Inflammatory macrophage treated with lipopolysaccharide for 1 hour (primary cell): ENCODE measurements at regions not wholly inside any gene's neighbourhood (a gene's known extent, or its start where the extent isn't known, plus 50 kb on each side); places are given as distances from the start of the nearest gene placed in this dataset.

Experiments used
- DNase-seq, 2 donors: peaks; one replicate each; pipeline ENCODE4 v3.0.0-alpha.2; 2020 to 2022

- no peak for DNase-seq
Observed at GRCh38 chr4:181969151-181969550, 274.1 kb upstream of the TENM3 start.

GRCh38 chr4:181970366-181970765 is 272.8 kb upstream of the TENM3 start:
- no peak for DNase-seq

- DNase-seq = peak; percentile 9 to 31
Observed at GRCh38 chr4:181971411-181971810, 271.8 kb upstream of the TENM3 start.

DNA sequence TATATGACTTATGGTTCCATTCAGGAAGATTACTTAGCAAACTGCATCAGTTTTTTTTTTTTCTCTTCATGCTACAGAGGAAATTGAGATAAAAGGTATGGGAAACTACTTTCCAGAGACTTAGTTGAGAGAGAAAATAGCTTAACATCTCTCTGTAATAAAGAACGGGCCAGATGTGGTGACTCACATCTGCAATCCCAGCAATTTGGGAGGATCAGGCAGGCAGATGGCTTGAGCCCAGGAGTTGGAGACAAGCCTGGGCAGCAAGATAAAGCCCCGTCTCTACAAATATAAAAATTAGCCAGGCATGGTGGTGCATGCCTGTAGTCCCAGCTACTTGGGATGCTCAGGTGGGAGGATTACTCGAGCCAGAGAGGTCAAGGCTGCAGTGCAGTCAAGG is 271.2 kb upstream of the TENM3 start:
- no peak for DNase-seq

DNA sequence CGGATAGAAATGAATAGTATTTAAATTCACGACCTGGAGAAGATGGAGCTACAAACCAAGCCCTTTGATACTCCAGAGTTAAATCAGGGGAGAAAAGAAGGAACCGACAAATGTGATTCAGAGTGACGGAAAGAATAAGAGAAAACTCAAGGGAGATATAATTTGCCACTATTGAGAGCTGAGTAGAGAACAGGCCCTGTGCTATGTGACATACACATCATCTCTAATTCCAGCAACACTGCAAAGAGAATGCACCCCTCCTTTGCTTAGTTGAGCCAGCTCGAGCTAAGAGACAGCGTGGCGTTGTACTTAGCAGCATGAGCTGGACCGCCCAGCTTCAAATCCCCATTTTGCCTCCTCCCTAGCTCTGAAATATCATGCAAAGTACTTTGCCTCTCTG is 266.4 kb upstream of the TENM3 start:
- DNase-seq = no peak

DNA sequence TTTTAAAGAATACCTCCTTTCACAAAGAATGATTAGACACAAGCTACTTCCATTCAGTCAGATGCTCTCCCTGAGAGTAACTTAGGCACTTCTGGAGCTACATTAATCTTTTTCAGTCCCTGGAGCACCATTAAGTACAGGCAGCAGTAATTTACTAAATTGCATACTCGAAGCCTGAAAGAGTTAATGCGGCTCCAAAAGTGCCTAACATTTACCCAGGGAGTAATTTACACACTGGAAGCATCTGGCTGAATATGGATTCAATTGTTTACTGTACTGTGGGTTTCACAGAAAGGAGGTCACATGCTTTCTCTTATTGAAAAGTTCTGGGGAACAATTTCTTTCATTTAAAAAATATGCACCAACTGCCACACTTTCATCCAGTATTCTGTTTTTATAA is 260.8 kb upstream of the TENM3 start:
- DNase-seq = no peak

DNA sequence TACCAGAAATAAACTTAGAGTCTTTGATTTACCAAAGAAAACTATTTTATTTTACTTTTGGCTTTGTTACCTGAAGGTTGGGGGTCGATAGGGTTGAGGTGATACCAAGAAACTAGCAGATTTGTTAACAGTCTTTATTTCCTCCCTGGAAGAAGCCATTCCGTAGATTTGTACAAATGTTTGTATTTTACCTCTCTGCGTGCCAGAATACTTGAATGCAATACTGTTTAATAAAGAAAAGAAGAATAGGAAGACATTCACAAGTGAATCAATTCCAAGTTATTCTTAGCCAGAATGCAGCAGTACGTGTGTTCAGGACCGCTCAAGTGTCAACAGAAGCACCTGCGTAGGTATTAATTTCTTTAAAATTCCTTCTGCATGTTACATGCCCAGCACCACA is 260.3 kb upstream of the TENM3 start:
- no peak for DNase-seq

DNA sequence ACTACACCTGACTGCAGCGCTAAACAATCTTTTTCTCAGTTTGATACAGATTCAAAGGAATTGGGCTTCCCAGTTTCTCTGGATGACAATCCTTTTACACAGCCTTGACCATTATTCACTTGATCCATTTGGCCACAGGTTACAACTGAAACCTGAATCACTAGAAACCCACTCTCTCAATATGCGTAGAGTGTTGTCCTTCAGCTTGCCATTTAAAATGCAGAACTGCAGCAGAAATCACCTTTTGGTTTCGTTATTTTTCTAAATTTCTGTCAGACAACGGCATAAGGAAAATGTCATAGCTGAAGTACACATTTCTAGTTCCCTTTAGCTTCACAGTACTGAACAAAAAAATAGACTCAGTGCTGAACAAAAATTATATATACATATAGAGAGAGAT is 255.8 kb upstream of the TENM3 start:
- no peak for DNase-seq

GRCh38 chr4:181989071-181989470 is 254.1 kb upstream of the TENM3 start:
- no peak for DNase-seq

GRCh38 chr4:181991369-181992108 is 251.7 kb upstream of the TENM3 start:
- no peak for DNase-seq

- DNase-seq = no peak
Observed at GRCh38 chr4:181998398-181999295, 244.6 kb upstream of the TENM3 start.

DNA sequence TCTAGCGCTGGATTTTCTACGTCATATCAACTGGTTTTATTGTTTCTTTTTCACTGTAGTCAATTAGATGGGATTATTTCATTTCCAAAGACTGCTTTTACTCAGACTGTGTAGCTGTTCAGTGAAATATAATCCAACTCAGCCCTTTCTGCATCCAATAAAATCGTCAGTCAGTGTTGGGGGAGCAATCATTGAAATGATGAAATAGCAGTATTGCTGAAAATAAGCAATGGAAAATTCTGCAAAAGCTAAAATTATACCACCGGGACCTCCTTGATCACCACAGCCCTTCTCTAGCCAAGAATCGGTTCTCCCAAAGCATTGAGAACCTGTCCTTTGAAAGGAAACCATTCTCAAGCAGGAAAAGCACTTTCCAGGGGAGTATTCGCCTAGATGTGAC is 243.1 kb upstream of the TENM3 start:
- no peak for DNase-seq

GRCh38 chr4:182010876-182011275 is 232.3 kb upstream of the TENM3 start:
- no peak for DNase-seq

DNA sequence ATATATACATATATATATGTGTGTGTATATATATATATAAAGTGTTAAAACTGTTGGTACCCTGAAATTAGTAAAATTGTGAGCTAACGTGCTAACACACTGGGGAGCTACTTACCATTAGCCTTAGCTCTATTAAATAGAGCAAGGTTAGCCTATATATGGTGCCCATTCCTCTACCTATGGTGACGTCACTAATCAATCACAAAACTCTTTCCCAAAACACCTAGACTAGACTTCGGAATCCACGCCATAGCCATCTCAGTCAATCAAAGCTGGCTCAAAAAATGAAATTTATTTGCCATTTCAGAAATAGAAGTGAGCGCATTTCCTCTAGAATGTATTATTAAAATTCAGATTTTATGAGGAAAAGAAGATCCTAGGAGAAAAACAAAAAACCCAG is 229.0 kb upstream of the TENM3 start:
- DNase-seq = no peak

- DNase-seq = no peak
Observed at GRCh38 chr4:182015014-182015413, 228.2 kb upstream of the TENM3 start.

DNA sequence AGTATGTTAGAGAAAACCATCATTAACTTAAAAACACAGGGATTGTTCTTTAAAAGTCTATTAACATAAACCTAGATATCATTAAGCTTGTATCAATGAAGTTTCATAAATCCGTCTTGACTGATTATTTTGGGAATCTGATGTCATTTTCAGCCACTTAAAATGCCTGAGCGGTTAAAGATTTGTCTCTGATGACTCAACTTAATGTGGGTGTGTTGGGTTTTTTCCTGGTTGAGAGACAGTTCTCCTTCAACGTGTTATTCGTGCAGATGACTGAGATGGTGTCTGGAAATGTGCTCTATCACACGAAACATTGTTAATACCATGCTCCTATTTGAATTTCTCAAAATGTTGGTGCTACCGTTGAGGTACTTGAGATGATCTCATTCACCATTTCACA is 227.3 kb upstream of the TENM3 start:
- no peak for DNase-seq

DNA sequence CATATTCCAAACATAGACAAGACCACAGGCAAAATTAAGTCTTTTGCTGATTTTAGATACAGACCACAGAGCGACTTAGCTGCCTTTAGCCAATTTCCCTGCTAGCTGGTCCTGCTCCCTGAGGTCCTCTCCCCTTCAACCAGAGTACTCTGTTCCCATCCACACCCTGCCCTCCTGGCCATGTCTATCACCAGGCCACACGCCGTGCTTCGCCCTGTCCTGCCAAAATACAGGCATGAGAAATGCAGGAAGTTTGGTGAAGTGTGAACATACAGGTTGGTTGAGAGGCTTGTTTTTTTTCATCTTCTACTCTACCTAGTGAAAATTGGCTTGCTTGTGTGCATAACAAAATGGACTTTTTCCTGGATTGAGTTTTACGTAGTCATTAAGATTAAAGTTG is 226.2 kb upstream of the TENM3 start:
- no peak for DNase-seq

- no peak for DNase-seq
Observed at GRCh38 chr4:182018691-182019090, 224.5 kb upstream of the TENM3 start.

GRCh38 chr4:182019148-182019652 is 224.0 kb upstream of the TENM3 start:
- no peak for DNase-seq

DNA sequence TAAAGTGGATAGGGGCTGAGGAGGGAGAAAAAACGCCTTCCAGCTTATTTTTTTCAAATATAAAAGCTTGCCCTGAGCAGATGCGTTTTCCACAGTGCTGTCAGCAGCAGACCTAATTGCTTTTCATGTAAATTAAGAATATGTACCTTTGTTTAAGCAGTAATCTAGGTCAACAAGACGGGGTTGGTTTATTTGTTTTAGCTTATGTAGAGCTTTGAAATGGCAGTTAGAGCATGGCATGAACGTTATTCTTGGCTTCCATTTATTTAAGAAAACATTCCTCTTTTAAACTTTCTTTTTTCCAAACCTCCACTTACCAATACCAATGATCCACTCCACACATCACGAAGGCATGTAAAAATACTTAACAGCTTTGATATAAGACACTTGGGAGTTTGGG is 220.3 kb upstream of the TENM3 start:
- no peak for DNase-seq

DNA sequence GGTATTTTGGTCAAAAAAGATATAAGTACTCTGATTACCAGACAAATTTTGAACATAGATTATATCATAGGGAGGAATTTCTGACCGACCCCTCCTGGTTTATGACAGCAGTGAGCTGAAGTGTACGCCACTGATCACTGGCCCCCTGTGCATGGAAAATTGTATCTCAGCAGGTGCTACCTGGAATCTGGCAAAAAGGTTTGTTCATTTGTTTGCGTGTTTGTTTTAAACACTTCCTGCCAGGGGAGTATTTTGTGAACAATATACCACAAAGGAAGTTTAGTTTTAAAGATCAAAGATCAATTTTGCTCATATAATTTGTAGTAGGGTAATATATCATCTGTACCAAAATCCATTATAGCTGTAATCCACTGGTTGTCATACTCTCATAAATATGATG is 219.7 kb upstream of the TENM3 start:
- DNase-seq = no peak

GRCh38 chr4:182042945-182043344 is 200.3 kb upstream of the TENM3 start:
- no peak for DNase-seq

- DNase-seq = no peak
Observed at GRCh38 chr4:182048871-182049270, 194.3 kb upstream of the TENM3 start.

DNA sequence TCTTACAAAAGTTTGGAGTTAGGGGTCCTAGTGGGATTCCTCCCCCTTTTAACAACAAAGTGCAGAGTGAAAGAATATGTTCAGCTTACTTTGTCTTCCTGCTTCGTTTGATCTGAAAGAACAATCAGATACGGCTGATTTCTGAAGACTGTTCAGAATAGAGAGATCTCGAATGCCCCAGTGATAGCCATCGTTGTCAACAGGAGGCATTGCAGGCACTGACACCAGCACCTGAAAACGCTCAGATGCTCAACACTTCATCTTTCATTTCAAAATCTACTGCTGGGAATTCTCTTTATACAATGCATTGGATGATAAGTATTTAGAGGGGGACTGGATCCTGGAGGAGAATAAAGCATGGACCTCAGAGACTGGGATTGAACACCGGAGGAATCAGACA is 186.3 kb upstream of the TENM3 start:
- no peak for DNase-seq
